Fibroblast of skin of right quadriceps (primary cell): ENCODE measurements at regions not wholly inside any gene's neighbourhood (a gene's known extent, or its start where the extent isn't known, plus 50 kb on each side); places are given as distances from the start of the nearest gene placed in this dataset.

Source experiments
- DNase-seq: peaks from one replicate; pipeline ENCODE4 v3.0.0-alpha.2; 2013

DNA sequence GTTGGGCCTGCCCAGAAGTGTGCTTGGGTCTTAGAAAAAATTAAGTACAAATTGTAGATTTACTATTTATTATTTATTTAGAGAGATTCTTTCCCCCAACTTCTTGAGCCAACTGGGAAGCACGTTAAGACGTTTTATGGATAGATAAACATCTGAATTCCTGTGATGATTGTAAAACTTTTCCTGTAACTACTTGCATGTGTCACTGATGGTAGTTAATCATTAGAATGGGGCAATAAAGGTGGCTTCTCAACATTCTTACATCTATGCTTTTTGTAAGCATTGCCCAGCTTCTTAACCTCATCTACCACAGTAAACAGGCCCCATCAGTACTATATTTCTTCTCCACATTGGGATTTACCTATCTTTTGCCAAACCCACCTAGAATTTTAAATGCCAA, 559.8 kb downstream of the LMO4 start:
- peak; percentile 82 for DNase-seq

DNA sequence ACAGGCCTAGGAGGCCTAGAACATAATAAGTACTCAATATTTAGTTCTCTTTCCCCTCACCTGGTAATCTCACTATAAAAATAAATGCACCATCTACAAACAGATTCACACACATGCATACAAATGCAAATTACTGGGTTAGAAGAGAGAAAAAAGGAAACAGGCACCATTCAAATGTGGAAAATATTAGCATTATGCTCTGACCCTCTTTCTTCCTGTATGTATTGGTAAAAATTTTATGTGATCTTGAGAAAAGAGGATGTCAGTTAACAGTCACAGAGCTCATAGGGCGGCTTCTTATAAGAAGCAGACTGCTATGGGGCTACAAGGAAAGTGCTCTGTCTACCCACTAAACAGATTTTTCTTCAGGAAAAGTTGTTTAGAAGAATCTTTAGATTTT, 565.4 kb downstream of the LMO4 start:
- no peak for DNase-seq

DNA sequence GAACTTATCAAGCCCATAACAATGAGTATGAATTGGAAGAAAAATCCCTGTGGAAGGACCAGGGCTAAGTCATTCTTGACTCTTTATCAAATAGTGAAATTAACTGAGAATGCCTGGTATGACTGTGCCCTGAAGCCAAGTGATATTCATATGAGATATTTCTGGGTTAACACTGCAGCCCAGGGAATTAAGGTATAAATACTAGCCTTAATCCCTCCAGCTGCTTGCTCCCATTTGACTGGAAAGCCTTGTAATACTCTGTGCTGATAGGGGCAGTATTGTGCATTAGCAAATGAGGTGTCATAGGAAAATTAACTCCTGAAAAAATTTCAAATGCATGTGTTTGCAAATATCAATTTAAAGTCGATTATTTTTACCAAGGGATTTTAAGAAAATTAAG, 568.8 kb downstream of the LMO4 start:
- no peak for DNase-seq

DNA sequence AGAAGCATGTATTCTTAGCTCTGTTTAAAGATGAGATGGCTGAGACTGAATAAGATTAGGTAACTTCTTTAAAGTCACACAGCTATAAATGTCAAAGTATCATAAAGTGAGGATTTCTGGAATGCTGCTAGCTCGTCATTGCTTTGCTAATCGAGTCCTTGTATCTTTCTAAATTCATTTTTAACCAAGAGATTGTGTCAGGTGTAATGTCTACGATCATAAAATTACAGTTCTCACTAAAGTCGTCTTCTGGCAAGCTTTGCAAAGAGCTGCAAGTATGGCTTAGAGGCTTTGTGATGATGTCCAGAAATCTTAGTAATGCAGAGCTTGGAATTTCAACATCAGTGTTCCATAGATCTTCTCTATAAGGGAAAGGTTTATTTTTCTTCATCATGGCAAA, 569.8 kb downstream of the LMO4 start:
- peak; percentile 6 for DNase-seq

DNA sequence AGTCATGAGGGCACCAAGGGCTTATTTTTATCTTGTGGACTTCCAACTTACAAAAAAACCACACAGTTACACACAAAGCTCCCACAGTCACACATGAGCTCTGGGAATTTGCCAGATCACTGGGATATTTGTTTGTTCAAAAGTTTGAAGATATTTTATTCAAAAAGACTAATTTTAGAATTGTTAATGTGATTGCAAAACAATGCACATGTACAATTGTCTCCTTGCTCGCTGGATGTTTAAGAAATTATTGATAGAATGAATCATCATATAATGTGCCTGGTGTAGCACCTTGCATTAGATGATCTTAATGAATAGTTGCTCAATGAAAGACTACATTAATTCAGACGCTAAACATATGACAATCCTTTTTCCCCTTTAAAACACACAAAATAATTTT, 570.3 kb downstream of the LMO4 start:
- no peak for DNase-seq

DNA sequence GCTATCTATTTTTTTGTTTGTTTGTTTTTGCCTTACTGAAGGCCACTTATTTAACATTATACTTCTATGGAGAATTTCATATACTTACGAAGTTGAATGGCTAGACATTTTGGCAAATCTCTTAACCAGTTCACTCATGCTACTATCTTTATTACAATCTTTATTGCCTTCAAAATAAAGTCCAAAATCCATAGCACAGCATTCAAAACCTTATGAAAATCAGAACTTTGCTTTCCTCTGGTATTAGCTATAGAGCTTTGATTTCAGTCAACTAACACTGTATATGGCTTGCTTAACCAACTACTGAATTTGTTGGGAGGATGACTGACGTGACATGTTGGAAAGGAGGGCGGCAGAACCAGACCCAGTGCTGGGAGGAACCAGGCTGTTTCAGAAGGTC, 571.1 kb downstream of the LMO4 start:
- no peak for DNase-seq

DNA sequence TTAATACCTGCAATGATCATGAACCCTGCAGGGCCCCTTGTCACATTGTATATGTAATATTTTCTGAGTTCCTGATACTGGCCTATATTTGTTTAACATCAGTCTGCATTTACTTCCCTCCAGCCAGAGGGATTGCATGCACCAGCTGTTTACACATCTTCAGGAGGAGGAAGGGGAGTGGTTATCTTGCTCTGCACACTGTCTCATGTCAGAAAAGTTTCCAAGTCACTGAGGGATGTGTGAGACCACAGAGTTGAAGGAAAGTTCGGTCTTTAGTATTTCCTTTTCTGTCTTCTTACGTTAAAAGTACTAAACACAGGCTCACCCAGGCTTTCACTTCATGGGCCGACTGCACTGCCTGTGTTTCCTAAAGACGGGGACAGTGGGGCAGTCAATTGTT, 574.1 kb downstream of the LMO4 start:
- DNase-seq = peak; percentile 44

DNA sequence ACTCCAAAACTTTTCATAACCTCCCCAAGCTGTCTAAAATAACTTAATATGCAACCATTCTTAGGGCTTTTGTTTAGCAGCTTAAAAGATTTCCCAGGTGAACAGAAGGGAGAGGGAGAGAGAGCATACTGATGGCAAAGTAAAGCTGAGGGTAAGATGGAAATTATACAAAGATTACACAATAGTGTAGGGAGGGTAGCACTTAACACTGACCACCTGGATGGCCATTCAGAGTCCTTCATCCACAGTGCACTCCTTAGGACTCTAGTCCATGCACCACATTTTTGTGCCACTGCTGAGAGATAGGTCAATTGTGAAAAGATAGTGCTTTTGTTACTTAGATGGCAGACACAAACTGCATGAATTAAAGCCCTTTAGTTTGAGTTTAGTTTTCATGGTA, 574.6 kb downstream of the LMO4 start:
- DNase-seq = no peak

DNA sequence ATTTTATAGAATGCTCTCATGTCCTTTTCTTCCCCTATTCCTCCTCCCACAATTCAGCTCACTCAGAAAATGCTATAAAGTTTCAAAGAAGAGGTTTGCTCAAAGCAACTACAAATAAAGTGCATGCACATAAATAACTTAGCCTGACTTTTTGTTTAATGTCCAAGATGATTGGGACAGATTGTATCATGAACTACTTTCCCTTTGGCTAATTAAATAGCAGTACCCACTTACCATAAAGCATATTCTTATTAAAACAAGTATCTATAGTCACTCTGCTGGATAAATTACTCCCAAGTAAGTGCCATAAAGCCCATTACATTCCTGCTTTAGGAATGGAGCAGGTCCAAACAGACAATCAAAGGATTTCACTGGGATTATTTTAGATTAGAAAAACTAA, 576.0 kb downstream of the LMO4 start:
- no peak for DNase-seq

DNA sequence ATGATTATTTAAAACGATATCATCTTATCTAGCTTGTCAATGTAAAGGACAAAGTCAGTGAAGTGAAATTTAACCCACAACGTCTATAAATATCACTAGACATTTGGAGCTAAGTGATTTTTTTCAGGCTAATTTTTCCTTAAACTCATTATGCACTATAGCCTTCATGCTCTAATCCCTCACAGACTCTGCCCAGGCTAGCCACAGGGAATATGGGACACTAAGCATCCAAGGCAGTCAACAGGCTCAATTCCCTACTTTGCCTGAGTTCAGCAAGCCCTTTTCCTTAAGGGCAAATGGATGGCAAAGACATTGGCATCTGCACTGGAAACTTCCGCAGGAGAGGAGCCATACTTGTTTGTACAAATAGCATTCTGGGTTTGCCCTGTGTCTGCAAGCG, 577.0 kb downstream of the LMO4 start:
- DNase-seq = no peak

DNA sequence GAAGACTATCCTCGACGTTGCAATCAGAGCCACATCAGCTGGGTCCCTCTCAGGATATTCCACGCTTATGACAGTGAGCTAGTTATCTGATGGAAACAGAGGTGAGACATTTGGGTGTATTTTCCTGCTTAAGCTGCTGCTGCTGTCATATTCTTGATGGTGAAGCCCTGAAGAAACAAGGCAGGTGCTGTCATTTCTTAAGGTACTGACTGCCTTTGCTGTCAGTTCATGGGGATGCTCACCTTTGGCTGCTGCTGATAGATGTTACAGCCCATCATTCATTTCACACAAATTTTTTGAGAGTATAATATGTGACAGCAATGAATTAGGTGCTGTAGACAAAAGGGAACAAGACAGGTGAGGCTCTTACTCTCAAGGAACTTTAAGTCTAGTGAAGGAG, 577.4 kb downstream of the LMO4 start:
- DNase-seq = no peak

DNA sequence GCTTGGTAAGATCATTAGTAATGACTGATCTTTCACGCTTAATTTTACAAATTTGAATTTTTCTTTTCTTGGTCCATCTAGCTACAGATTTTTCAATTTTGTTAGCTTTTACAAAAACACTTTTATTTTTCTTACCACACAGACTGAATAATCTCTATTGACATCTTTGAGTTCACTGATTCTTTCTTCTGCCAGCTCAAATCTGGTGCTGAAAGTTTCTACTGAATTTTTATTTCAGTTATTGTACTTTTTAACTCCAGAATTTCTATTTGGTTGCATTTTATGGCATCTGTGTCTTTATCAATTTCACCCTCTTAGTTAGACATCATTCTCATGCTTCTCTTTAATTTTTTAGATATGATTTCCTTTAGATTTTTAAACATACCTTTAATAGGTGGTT, 584.7 kb downstream of the LMO4 start:
- no peak for DNase-seq

DNA sequence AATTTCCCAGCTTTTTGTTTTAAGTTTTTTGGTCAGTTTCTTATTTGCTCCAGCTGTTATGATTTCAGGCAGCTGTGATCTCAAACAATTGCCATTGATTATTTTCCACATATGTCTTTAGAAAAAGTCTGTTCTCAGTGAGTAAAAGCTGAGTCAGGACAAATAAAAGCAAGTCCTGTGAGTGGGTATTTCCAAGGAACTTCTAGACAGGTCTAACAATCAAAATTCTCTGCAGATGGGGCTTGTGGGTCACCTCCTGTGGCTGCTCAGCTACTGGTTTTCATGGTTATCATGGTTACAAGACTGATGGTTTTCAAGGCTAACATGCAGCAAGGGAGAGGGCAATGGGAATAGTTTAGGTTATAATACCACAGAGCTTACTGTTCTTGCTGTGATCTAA, 585.7 kb downstream of the LMO4 start:
- DNase-seq = no peak

DNA sequence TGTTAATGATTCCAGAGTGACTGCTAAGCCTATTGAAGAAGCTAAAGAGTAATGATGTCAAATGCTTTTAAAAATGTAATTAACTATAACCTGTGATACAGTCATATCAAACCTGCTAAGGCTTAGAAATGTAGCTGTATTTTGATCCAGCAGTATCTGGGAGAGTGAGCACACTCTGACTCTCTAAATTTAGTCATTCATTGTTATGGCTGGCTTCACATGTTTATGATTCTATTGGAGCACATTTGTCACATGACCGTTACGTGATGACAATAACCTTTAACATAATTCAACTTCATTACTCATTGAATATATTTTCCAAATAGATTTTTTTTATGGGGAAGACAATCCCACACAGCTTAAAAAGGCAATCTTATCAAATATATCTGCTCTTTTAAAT, 587.1 kb downstream of the LMO4 start:
- peak; percentile 8 for DNase-seq

DNA sequence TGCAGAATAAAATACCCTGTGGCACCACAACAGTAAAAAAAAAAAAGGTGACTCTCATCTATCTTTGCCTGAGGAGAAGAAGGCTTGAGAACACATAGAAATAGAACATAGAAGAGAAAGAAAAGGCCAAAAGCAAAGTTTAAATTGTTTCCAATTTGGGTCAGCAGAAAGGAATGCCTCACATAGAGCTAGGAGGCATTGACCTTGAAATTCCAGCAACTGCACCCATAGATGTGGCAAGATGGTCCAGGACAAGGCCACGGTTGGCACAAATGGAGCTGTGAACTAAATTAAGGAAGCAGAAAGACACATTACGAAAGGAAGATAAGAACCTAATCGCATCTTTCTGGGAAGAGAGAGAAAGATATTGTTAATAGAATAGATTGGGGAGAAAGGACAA, 588.3 kb downstream of the LMO4 start:
- peak; percentile 10 for DNase-seq

DNA sequence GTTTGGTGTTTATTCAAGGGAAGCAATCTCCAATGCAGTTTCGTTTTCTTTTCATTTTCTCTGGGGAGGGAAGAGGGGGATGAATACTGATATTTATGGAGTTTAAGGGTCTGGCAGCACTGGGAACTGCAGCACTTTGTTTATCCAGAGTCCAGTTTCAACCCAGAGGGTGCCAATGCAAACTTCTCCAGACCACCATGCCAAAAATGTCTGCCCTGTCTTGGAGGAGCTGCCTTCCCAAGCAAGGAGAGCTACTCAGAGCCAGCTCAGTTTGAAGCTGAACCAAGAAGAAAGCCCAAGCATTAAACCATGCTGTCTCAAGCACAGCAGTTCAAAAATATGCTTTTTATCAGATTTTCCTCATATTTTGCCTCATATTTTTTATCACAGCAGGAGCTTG, 589.7 kb downstream of the LMO4 start:
- DNase-seq = no peak

DNA sequence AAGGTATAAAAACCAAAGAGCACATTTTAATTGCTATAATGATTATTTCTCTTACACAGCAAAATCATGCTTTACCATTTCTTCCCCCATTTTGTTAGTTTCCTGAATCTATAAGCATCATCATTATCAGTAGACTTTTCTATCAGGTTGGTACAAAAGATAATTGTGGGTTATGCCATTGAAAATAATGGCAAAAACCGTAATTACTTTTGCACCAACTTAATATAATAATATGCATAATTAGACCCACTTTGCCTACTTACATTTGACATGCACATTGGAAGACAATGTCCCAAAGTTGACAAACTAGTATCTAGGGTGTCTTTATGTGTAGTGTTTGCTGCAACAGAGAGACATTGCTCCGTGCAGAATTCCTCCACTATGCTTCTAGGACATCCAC, 594.2 kb downstream of the LMO4 start:
- no peak for DNase-seq

DNA sequence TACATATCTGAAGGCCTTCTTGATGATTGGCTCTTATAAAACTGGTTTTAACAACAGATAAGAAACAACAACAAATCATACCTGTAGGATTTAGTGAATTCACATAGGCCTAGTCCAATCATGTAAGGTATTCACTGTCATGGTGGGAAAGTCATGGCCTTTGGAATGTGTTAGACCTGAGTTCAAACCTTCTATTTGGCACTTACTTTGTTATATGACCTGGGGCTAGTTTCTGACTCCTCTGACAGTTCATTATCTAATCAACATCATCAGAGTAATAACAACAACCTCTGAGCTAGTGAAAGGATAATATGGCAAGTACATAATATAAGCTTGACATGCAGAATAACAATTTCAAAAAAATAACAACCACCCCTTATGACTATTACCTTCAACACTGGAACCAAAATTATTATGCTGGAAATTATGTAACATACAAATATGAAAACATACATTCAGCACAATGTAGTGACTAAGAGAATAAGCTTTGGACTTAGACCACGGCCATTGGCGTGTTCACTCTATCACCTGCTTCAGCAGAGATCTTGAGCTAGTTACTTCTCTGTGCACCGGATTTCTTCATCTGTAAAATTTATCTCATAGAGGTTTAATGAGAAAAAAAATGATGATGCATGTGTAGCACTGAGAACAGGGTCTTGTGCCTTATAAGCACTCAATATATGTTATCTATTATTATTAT, 597.6 kb downstream of the LMO4 start:
- no peak for DNase-seq

DNA sequence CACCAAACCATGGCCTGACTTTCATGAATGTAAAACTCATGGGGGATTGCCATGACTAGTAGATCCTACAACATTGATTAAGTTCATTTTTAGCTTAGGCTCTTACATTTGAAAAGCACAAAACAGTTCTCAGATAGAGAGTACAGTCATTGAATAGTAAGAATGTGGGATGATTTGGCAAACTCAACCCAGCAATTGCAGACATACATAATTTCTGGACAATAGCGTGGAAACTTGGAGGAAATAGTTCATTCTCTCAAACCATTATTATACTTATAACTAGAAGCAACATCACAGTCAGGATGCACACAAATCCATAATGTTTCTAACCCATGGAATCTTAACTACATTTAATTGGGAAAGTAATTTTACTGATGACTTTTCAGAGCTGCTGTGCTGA, 598.2 kb downstream of the LMO4 start:
- no peak for DNase-seq

DNA sequence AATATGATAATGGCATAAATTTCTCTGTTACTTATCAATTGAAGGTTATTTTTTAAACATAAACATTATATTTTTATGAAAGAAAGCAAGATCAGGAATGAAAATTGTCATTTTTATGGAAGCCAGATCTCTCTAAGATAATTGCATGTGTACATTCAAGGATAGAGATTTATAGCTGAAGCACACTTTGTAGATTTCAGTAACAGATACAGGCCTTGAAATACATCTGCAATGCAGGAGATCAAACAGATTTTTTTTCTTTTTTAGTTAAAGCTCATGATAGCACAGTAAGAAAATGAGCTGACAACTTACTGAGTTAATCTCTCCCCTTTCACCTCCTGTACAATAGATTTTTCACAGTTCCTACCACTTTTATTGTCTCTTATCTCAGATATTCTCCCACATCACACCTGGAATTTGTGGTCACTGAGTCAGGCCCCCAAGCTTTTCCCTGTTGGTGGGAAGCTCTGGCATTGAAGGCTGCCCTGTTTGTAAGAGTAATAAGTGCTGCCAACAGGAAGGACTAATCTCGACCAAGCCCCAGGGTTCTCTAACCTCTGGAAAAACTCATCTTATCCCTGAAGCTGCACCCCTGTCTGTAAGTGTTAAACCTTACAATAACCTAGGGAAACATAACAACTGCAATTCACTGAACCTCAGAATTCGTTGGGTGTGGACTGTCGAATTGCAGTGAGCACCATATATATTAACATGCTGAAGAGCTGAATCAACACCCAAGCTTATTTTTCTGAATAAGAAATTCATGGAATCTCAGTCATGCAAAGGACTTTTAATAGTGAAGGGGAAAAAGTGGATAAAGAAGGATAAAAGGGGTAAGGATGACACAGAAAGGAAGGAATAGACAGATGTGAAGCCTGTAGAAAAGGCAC, 599.0 kb downstream of the LMO4 start:
- no peak for DNase-seq

DNA sequence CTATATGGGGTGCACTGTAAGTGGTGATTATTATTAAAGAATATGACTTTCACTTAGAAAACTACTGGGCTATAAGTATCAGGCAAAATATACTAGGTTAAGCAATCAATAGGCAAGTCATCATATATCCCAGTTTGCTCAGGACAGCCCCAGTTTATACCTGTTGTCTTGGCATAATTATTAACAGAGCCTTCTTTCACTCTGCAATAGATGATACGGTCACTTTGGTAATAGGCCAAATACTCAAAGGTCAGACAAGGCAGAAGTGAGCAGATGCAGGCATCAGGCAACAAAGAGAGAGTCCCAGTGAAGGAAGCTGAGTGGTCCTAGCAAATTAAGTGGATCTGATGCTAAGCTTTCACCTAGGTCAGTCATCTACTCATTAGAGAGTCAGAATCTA, 599.9 kb downstream of the LMO4 start:
- DNase-seq = no peak

DNA sequence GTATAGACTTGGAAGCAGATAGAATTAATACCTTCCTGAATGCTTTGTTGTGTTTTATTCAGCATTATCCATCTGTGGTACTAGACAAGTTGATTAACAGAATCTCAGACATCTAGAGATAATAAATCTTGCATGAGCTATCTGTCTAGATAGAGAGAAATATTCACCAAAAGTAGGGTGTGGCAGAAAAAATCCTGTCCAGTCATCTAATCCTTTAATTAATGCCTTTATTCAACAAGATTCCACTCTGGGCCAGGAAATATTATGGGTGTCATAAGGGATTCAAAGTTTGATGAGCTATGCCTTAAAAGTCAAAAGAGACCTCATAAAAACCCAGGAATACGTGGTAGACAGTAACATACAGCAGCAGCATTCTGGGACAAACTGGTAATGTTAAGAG, 601.2 kb downstream of the LMO4 start:
- no peak for DNase-seq

DNA sequence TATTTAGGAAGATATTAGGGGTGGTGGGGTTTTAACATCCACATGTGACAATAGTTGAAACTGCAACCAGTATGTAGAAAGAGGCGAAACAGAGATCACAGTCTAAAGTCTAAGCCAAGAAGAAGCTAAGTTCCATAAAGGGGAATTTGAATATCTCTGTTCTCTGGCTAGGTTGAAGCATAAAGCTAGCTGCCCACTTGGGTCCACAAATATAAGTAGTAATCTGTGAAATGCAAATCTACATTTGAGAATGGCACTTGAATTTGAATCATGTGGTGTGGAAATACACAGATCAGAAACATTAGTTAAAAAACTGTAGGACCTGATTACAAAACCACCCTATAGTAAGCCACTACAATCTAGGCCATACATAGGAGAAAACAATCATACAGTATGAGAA, 602.1 kb downstream of the LMO4 start:
- DNase-seq = no peak

DNA sequence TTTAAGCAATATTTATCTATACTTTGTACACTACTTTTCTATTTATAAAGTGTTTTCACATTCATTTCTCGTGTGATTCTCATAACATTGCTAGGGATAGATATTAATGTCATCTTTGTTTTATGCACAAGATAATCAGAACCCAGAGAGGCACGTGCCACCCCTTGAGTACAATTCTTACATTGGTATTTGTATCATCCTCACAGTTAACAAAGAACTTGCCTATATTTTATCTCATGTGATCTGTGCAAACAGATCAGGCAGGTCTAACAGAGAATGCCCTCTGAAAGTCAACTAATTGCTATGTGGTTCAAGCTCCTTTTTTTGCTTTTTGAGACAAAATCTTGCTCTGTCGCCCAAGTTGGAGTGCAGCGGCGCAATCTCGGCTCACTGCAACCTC, 604.5 kb downstream of the LMO4 start:
- DNase-seq = no peak

DNA sequence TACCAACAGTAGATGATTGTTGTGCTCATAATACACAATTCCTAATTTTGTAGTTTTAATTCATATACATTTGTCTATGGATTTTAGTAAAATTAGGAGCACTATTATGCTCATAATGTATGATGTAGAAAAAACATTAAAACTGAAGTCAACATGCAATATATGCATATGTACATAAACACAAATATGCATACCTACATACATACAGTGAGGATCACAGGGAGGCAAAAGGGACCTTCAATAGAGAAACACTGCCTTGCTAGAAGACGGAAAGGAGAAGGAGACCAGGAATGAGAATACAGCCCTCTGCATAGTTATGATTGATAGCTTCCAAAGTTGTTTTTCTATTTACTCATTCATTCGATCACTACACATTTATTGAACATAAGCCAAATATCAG, 606.5 kb downstream of the LMO4 start:
- no peak for DNase-seq
